HG03565 (cell line): ENCODE measurements at regions not wholly inside any gene's neighbourhood (a gene's known extent, or its start where the extent isn't known, plus 50 kb on each side); places are given as distances from the start of the nearest gene placed in this dataset.
A peak's percentile ranks its signal among the peaks of the same experiment; 100 is the strongest.
"Not testable (repeated sequence)": the region's sequence is repeated elsewhere in the genome, so short reads cannot be mapped to it uniquely, and the experiment has no call there.

Experiments used
- ATAC-seq: cut with Tn5 transposase; IDR thresholded peaks from one replicate; pipeline ENCODE4 v1.9.1; 2021; ENCODE audit warnings: mild to moderate bottlenecking, moderate library complexity; ENCODE audit not compliant: unreplicated experiment

GRCh38 chr4:177235026-177235425, 74.6 kb upstream of the NEIL3 start:
- ATAC-seq, result no peak

GRCh38 chr4:177236886-177237285, 72.8 kb upstream of the NEIL3 start:
- ATAC-seq, result no peak

- ATAC-seq, result no peak
These were observed 72.4 kb upstream of the NEIL3 start for GRCh38 chr4:177237291-177237690.

- ATAC-seq, result no peak
These were observed 70.2 kb upstream of the NEIL3 start for GRCh38 chr4:177239477-177239876.

- no peak for ATAC-seq
These were observed 69.8 kb upstream of the NEIL3 start for GRCh38 chr4:177239878-177240277.

GRCh38 chr4:177242651-177243286, 66.9 kb upstream of the NEIL3 start:
- no peak for ATAC-seq

- ATAC-seq, result no peak
These were observed 62.8 kb upstream of the NEIL3 start for GRCh38 chr4:177246641-177247584.

- peak; percentile 99 for ATAC-seq
These were observed 59.5 kb upstream of the NEIL3 start for GRCh38 chr4:177250056-177250696.

- ATAC-seq, result no peak
These were observed 58.4 kb upstream of the NEIL3 start for GRCh38 chr4:177251237-177251636.

GRCh38 chr4:177255359-177255758, 54.3 kb upstream of the NEIL3 start:
- ATAC-seq, result no peak

GRCh38 chr4:177256950-177257349, 52.7 kb upstream of the NEIL3 start:
- no peak for ATAC-seq

GRCh38 chr4:177259466-177259865, 50.2 kb upstream of the NEIL3 start:
- ATAC-seq, result not testable (repeated sequence)
